A673 (cell line): ENCODE measurements at regions not wholly inside any gene's neighbourhood (a gene's known extent, or its start where the extent isn't known, plus 50 kb on each side); places are given as distances from the start of the nearest gene placed in this dataset.

Experiments used
- EZH2 ChIP-seq: fragments of 200-600 bp; sonication (generic); IDR thresholded peaks from 2 replicates; pipeline ENCODE4 v1.6.1; 2017; ENCODE audit warnings: borderline replicate concordance, low read depth, mild to moderate bottlenecking, mixed read lengths, antibody characterized with exemption, low read length; ENCODE audit not compliant: poor library complexity, severe bottlenecking
- TF ChIP-seq, protein P1 (sequence below): fragments of 300-800, 200-600 bp; sonication (generic); conservative IDR thresholded peaks from 2 replicates; pipeline ENCODE4 v1.5.1; 2017; ENCODE audit warnings: low read depth, mild to moderate bottlenecking, antibody characterized with exemption, low read length, moderate library complexity, mixed read lengths

DNA sequence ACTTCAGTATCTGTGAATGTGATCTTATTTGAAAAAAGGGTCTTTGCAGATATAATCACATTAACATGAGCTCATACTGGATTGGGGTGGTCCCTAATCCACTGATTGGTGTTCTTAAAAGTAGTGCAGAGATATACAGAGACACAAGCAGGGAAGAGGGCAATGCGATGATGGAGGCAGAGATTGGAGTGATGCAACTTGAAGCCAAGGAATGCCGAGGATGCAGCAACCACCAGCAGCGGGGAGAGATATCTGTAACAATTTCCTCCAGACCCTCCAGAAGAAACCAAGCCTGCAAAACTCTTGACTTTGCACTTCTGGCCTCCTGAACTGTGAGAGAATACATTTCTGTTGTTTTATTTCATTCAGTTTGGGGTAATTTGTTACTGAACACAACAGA lies 171.0 kb upstream of the MBNL1 start:
- TF ChIP-seq, protein P1, sequence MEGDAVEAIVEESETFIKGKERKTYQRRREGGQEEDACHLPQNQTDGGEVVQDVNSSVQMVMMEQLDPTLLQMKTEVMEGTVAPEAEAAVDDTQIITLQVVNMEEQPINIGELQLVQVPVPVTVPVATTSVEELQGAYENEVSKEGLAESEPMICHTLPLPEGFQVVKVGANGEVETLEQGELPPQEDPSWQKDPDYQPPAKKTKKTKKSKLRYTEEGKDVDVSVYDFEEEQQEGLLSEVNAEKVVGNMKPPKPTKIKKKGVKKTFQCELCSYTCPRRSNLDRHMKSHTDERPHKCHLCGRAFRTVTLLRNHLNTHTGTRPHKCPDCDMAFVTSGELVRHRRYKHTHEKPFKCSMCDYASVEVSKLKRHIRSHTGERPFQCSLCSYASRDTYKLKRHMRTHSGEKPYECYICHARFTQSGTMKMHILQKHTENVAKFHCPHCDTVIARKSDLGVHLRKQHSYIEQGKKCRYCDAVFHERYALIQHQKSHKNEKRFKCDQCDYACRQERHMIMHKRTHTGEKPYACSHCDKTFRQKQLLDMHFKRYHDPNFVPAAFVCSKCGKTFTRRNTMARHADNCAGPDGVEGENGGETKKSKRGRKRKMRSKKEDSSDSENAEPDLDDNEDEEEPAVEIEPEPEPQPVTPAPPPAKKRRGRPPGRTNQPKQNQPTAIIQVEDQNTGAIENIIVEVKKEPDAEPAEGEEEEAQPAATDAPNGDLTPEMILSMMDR = no peak
- no peak for TF ChIP-seq EZH2
